ENCODE measurements at regions not wholly inside any gene's neighbourhood (a gene's known extent, or its start where the extent isn't known, plus 50 kb on each side); places are given as distances from the start of the nearest gene placed in this dataset.
A peak's percentile ranks its signal among the peaks of the same experiment; 100 is the strongest.

DNA sequence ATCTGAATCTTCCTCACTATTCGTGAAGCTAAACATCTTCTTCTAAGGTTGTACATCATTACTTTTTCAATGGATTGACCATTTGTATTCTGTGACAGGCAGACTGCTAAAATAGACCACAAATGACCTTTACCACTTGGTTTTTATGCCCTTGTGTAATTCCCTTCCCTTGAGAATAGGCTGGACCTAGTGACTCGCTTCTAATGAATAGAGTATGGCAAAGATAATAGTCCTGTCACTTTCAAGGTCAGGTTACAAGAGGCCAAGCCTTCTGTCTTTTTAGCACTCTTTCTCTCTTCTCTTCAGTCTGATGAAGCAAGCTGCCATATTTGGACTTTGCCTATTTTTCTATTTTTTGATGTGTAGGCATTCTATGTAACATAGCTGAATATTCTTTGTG, 492.9 kb downstream of the SOX6 start:
- TF ChIP-seq POLR2AphosphoS5 (IDR thresholded peaks at IDR 0.05; ENCODE audit: low read depth, low read length) (no peak), SIN3A (IDR thresholded peaks at IDR 0.05; ENCODE audit: borderline replicate concordance, insufficient read depth, low read length) (no peak), FOXP2 (optimal IDR thresholded peaks at IDR 0.05; ENCODE audit: borderline replicate concordance, extremely low read depth, extremely low read length, insufficient read depth) (no peak), TAF1 (IDR thresholded peaks at IDR 0.05; ENCODE audit: borderline replicate concordance, insufficient read depth, low read length) (no peak)
- TF ChIP-seq, protein P1, sequence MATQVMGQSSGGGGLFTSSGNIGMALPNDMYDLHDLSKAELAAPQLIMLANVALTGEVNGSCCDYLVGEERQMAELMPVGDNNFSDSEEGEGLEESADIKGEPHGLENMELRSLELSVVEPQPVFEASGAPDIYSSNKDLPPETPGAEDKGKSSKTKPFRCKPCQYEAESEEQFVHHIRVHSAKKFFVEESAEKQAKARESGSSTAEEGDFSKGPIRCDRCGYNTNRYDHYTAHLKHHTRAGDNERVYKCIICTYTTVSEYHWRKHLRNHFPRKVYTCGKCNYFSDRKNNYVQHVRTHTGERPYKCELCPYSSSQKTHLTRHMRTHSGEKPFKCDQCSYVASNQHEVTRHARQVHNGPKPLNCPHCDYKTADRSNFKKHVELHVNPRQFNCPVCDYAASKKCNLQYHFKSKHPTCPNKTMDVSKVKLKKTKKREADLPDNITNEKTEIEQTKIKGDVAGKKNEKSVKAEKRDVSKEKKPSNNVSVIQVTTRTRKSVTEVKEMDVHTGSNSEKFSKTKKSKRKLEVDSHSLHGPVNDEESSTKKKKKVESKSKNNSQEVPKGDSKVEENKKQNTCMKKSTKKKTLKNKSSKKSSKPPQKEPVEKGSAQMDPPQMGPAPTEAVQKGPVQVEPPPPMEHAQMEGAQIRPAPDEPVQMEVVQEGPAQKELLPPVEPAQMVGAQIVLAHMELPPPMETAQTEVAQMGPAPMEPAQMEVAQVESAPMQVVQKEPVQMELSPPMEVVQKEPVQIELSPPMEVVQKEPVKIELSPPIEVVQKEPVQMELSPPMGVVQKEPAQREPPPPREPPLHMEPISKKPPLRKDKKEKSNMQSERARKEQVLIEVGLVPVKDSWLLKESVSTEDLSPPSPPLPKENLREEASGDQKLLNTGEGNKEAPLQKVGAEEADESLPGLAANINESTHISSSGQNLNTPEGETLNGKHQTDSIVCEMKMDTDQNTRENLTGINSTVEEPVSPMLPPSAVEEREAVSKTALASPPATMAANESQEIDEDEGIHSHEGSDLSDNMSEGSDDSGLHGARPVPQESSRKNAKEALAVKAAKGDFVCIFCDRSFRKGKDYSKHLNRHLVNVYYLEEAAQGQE (IDR thresholded peaks at IDR 0.05; ENCODE audit: insufficient read depth in 1 of 2, low read depth in 2 of 2, low read length in 2 of 2): no peak

DNA sequence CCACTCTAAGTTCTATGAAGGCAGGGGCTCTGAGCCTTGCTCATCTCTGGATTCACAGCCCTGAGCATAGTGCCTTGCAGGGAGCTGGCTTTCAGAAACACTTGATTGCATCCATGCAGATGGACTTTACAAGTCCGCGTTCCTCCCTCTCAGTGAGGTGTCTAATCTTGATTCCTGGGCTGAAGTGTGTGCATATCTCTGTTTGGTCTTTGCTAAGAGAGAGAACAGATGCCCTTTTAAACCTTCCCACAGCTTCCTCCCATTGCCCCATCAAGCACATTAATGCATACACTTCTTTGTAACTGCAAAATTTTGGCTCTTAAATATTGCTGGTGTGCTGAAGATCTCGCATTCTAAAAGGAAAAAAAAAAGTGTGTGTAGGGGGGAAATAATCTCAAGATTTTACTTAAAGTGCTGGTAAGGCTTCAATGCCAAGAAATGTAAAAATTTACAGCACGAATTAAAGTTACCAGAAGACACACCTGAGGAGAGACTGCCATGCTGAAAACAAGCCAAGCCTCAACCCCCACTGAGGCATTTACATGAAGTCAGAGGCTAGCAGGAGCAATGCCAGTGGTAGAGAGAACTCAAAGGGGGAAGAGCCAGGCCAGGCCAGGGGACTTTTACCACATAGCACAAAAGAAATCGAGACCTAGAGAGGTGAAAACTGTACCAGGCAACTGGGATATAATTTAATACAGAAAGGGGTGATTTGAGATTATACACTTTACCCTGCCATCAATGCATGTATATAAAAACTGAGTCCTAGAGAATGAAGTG, 492.1 kb downstream of the SOX6 start:
- no peak for TF ChIP-seq TAF1 (IDR thresholded peaks at IDR 0.05; ENCODE audit: borderline replicate concordance, insufficient read depth, low read length)
- TF ChIP-seq, protein P1 (IDR thresholded peaks at IDR 0.05; ENCODE audit: insufficient read depth in 1 of 2, low read depth in 2 of 2, low read length in 2 of 2): no peak
- TF ChIP-seq POLR2AphosphoS5 (IDR thresholded peaks at IDR 0.05; ENCODE audit: low read depth, low read length): no peak
- no peak for TF ChIP-seq FOXP2 (optimal IDR thresholded peaks at IDR 0.05; ENCODE audit: borderline replicate concordance, extremely low read depth, extremely low read length, insufficient read depth)
- no peak for TF ChIP-seq SIN3A (IDR thresholded peaks at IDR 0.05; ENCODE audit: borderline replicate concordance, insufficient read depth, low read length)

DNA sequence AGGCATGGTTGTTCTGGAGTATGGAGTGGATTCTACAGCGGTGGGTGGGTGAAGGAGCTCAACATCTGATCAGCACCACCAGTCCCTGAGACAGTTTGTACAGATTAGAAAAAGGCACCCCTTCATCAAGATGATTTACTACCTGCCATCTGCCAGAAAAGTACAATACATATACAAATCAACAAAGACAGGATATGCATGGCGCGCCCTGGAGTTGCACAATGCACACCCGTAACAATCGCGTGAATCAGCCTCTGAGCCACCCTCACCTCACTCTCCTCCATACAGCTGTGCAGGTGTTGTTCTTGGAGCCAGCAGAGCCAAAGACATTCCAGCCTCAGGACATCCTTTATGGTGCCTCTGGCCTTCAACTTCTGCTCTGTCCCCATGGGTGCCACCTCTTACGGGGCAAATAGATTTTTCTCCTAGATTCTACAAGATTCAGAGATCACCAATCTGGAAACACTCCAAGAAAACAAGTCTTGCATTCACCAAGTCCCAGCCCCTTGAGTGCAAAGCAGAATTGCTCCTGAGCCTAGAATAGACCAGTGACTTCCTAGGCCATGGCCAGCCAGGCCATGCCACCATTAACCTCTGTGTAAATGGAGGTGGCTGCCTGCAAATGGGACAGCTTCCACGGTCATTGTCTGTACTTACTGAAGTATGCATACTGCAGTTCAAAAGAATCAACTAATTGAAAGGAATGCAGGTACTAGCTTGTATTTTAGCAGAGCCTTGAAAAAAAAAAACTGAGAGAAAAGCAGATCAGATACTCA, 490.9 kb downstream of the SOX6 start:
- TF ChIP-seq TAF1 (IDR thresholded peaks at IDR 0.05; ENCODE audit: borderline replicate concordance, insufficient read depth, low read length) (no peak), FOXP2 (optimal IDR thresholded peaks at IDR 0.05; ENCODE audit: borderline replicate concordance, extremely low read depth, extremely low read length, insufficient read depth) (peak; percentile 56), POLR2AphosphoS5 (IDR thresholded peaks at IDR 0.05; ENCODE audit: low read depth, low read length) (no peak)

DNA sequence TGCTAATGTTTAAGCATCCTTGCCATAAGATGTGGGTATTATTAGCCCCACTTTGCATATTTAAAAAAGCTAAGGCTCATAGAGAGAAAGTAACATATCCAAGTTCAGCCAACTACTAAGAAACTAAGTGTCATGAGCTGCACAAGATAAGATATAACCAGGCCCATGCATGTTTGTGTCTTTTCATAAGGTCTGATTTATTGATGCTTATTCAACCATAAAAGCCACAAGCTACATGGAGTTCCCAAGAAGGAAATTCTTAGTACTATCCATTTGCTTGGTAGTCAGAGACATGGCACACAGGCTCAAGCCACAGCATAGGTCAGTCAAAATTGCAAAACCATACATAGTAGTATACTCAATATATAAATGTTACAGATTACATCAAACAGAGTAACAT, 488.5 kb downstream of the SOX6 start:
- TF ChIP-seq FOXP2 (optimal IDR thresholded peaks at IDR 0.05; ENCODE audit: borderline replicate concordance, extremely low read depth, extremely low read length, insufficient read depth) (no peak), POLR2AphosphoS5 (IDR thresholded peaks at IDR 0.05; ENCODE audit: low read depth, low read length) (no peak), SIN3A (IDR thresholded peaks at IDR 0.05; ENCODE audit: borderline replicate concordance, insufficient read depth, low read length) (no peak), TAF1 (IDR thresholded peaks at IDR 0.05; ENCODE audit: borderline replicate concordance, insufficient read depth, low read length) (no peak)
- TF ChIP-seq, protein P1 (IDR thresholded peaks at IDR 0.05; ENCODE audit: insufficient read depth in 1 of 2, low read depth in 2 of 2, low read length in 2 of 2): no peak

DNA sequence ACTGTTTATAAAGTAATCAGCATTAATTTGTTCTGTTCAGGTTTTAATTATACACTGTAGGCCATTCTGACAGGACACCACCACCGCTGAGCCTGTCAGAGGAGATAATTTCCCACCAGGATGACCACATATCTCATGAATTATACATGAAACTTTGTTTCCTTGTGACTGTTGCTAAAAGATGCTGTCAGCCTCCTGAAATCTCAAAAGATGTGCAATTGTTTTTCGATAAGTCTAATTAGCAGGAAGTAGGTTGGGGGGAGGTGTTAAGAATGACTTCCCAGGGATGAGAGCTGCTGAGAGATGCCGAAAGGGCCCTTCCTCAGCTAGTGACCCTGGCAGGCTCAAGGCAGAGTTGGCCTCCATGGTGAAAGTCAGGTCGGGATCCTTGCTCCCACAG, 485.4 kb downstream of the SOX6 start:
- TF ChIP-seq FOXP2 (optimal IDR thresholded peaks at IDR 0.05; ENCODE audit: borderline replicate concordance, extremely low read depth, extremely low read length, insufficient read depth) (no peak), POLR2AphosphoS5 (IDR thresholded peaks at IDR 0.05; ENCODE audit: low read depth, low read length) (no peak), TAF1 (IDR thresholded peaks at IDR 0.05; ENCODE audit: borderline replicate concordance, insufficient read depth, low read length) (no peak), SIN3A (IDR thresholded peaks at IDR 0.05; ENCODE audit: borderline replicate concordance, insufficient read depth, low read length) (no peak)
- TF ChIP-seq, protein P1 (IDR thresholded peaks at IDR 0.05; ENCODE audit: insufficient read depth in 1 of 2, low read depth in 2 of 2, low read length in 2 of 2): no peak
